ENCODE measurements at regions not wholly inside any gene's neighbourhood (a gene's known extent, or its start where the extent isn't known, plus 50 kb on each side); places are given as distances from the start of the nearest gene placed in this dataset.
A peak's percentile ranks its signal among the peaks of the same experiment; 100 is the strongest.

GRCh38 chr14:88995437-88996198 lies 171.2 kb downstream of the TTC8 start:
- TF ChIP-seq CTCF (IDR thresholded peaks at IDR 0.05) (no peak), POLR2A (IDR thresholded peaks at IDR 0.05) (no peak), POLR2AphosphoS5 (IDR thresholded peaks at IDR 0.05) (no peak)
- intact Hi-C loops (cut with DNase I; ENCODE audit: low total_unique reads), result no loop called here
- no peaks in the 10 kb centered on the region for H3K27me3 ChIP-seq
- DNase-seq (ENCODE audit: low spot score in 2 of 2), result no peak
- no peak overlapping the region for H3K27ac ChIP-seq
- H3K9me3 ChIP-seq, result peaks cover 0 to 3% of the 10 kb centered on the region in 2 donors
- no peaks in the 10 kb centered on the region for H3K4me1 ChIP-seq
- no peak overlapping the region for H3K4me3 ChIP-seq
- no peaks in the 10 kb centered on the region for H3K36me3 ChIP-seq

GRCh38 chr14:88998027-88998426 lies 173.6 kb downstream of the TTC8 start:
- no peaks in the 10 kb centered on the region for H3K36me3 ChIP-seq
- no peaks in the 10 kb centered on the region for H3K4me1 ChIP-seq
- H3K27ac ChIP-seq, result no peak overlapping the region
- no peak for DNase-seq (ENCODE audit: low spot score in 2 of 2)
- intact Hi-C loops (cut with DNase I; ENCODE audit: low total_unique reads), result no loop called here
- H3K9me3 ChIP-seq, result no peaks in the 10 kb centered on the region
- no peak overlapping the region for H3K4me3 ChIP-seq
- TF ChIP-seq POLR2A (IDR thresholded peaks at IDR 0.05) (no peak), POLR2AphosphoS5 (IDR thresholded peaks at IDR 0.05) (no peak), CTCF (IDR thresholded peaks at IDR 0.05) (no peak)
- H3K27me3 ChIP-seq, result no peaks in the 10 kb centered on the region

- H3K9me3 ChIP-seq, result no peaks in the 10 kb centered on the region
- no peaks in the 10 kb centered on the region for H3K36me3 ChIP-seq
- H3K4me1 ChIP-seq, result no peaks in the 10 kb centered on the region
- H3K4me3 ChIP-seq, result no peak overlapping the region
- no peak for DNase-seq (ENCODE audit: low spot score in 2 of 2)
- TF ChIP-seq CTCF (IDR thresholded peaks at IDR 0.05) (no peak), POLR2A (IDR thresholded peaks at IDR 0.05) (no peak), POLR2AphosphoS5 (IDR thresholded peaks at IDR 0.05) (no peak)
- no peak overlapping the region for H3K27ac ChIP-seq
- no peaks in the 10 kb centered on the region for H3K27me3 ChIP-seq
- intact Hi-C loops (cut with DNase I; ENCODE audit: low total_unique reads), result no loop called here
Observed at GRCh38 chr14:88999137-88999536, 174.7 kb downstream of the TTC8 start.

GRCh38 chr14:89000007-89000942 lies 175.8 kb downstream of the TTC8 start:
- Histone ChIP-seq H3K4me1 (no peaks in the 10 kb centered on the region), H3K4me3 (no peak overlapping the region), H3K9me3 (no peaks in the 10 kb centered on the region), H3K27ac (no peak overlapping the region), H3K27me3 (no peaks in the 10 kb centered on the region), H3K36me3 (no peaks in the 10 kb centered on the region)
- TF ChIP-seq CTCF (IDR thresholded peaks at IDR 0.05) (no peak), POLR2AphosphoS5 (IDR thresholded peaks at IDR 0.05) (peak in 1 of 3 donors; percentile 44)
- DNase-seq (ENCODE audit: low spot score in 2 of 2), result no peak
- intact Hi-C loops (cut with DNase I; ENCODE audit: low total_unique reads), result no loop called here

- DNase-seq (ENCODE audit: low spot score in 2 of 2), result no peak
- Histone ChIP-seq H3K27me3 (no peaks in the 10 kb centered on the region), H3K4me3 (no peak overlapping the region), H3K9me3 (no peaks in the 10 kb centered on the region), H3K27ac (no peak overlapping the region), H3K4me1 (no peaks in the 10 kb centered on the region), H3K36me3 (no peaks in the 10 kb centered on the region)
- TF ChIP-seq POLR2A (IDR thresholded peaks at IDR 0.05) (no peak), POLR2AphosphoS5 (IDR thresholded peaks at IDR 0.05) (no peak)
- intact Hi-C loops (cut with DNase I; ENCODE audit: low total_unique reads), result no loop called here
Observed at GRCh38 chr14:89004166-89004565, 179.7 kb downstream of the TTC8 start.

All from breast epithelium (tissue), 4 donors.